ENCODE measurements at regions not wholly inside any gene's neighbourhood (a gene's known extent, or its start where the extent isn't known, plus 50 kb on each side); places are given as distances from the start of the nearest gene placed in this dataset.
"Not testable (repeated sequence)": the region's sequence is repeated elsewhere in the genome, so short reads cannot be mapped to it uniquely, and the experiment has no call there.

- TF ChIP-seq CTCF (IDR thresholded peaks at IDR 0.05; ENCODE audit: borderline replicate concordance, insufficient read depth, low read depth, low read length) = no peak
- H3K4me3 ChIP-seq (ENCODE audit: low read depth, low read length) = no peak overlapping the region
Measured at GRCh38 chrX:120735966-120736365, 106.1 kb upstream of the C1GALT1C1 start.

GRCh38 chrX:120732879-120733278 lies 103.0 kb upstream of the C1GALT1C1 start:
- no peak overlapping the region for H3K4me3 ChIP-seq (ENCODE audit: low read depth, low read length)
- TF ChIP-seq CTCF (IDR thresholded peaks at IDR 0.05; ENCODE audit: borderline replicate concordance, insufficient read depth, low read depth, low read length) = no peak

- no peak overlapping the region for H3K4me3 ChIP-seq (ENCODE audit: low read depth, low read length)
- no peak for TF ChIP-seq CTCF (IDR thresholded peaks at IDR 0.05; ENCODE audit: borderline replicate concordance, insufficient read depth, low read depth, low read length)
Measured at GRCh38 chrX:120732461-120732860, 102.6 kb upstream of the C1GALT1C1 start.

GRCh38 chrX:120731386-120731785 lies 101.5 kb upstream of the C1GALT1C1 start:
- H3K4me3 ChIP-seq (ENCODE audit: low read depth, low read length) = no peak overlapping the region
- TF ChIP-seq CTCF (IDR thresholded peaks at IDR 0.05; ENCODE audit: borderline replicate concordance, insufficient read depth, low read depth, low read length) = no peak

GRCh38 chrX:120729506-120730255 lies 99.8 kb upstream of the C1GALT1C1 start:
- H3K4me3 ChIP-seq (ENCODE audit: low read depth, low read length) = not testable (repeated sequence)

- no peak for TF ChIP-seq CTCF (IDR thresholded peaks at IDR 0.05; ENCODE audit: borderline replicate concordance, insufficient read depth, low read depth, low read length)
- no peak overlapping the region for H3K4me3 ChIP-seq (ENCODE audit: low read depth, low read length)
Measured at GRCh38 chrX:120727911-120728310, 98.1 kb upstream of the C1GALT1C1 start.

- H3K4me3 ChIP-seq (ENCODE audit: low read depth, low read length) = no peak overlapping the region
- TF ChIP-seq CTCF (IDR thresholded peaks at IDR 0.05; ENCODE audit: borderline replicate concordance, insufficient read depth, low read depth, low read length) = no peak
Measured at GRCh38 chrX:120727452-120727851, 97.6 kb upstream of the C1GALT1C1 start.

All from GM12875 (cell line).